IMR-90 (cell line): ENCODE measurements at regions not wholly inside any gene's neighbourhood (a gene's known extent, or its start where the extent isn't known, plus 50 kb on each side); places are given as distances from the start of the nearest gene placed in this dataset.

ENCODE experiments used
- ATAC-seq: fragments of 200-7000 bp; cut with Tn5 transposase; 2 replicates; pipeline ENCODE4 v1.9.1; 2020; ENCODE audit warnings: low read depth, mild to moderate bottlenecking, moderate library complexity
- BruUV-seq: library from RNA; stranded (reverse); fragments of 400-500 nt; replicated peaks from 2 replicates; lab custom pipeline; 2021; lab: Mats Ljungman, UMichigan
- CTCF ChIA-PET: fragments of 300-600 bp; formaldehyde crosslinking; extraction: SDS; loops from one replicate; lab custom pipeline; 2021; ENCODE audit warnings: antibody characterized with exemption; lab: Yijun Ruan, JAX
- POLR2A ChIA-PET: fragments of 300-600 bp; sonication (Branson Sonifier 250); formaldehyde crosslinking; loops from one replicate; lab custom pipeline; 2022; ENCODE audit warnings: antibody characterized with exemption; ENCODE audit not compliant: unreplicated experiment; lab: Charles Lee
- DNase-seq: peaks from one replicate; pipeline ENCODE4 v3.0.0; 2013
- H2AFZ ChIP-seq: replicated peaks from 2 replicates; pipeline ENCODE3; 2013; ENCODE audit warnings: low read length, mild to moderate bottlenecking; ENCODE audit not compliant: poor library complexity
- H2AK5ac ChIP-seq: 2 replicates; pipeline ENCODE4 v1.6.1; 2013; ENCODE audit warnings: low read depth, low read length, inconsistent platforms
- H2AK9ac ChIP-seq: replicated peaks from 2 replicates; pipeline ENCODE3; 2013; ENCODE audit warnings: mild to moderate bottlenecking, low read depth, low read length, moderate library complexity; ENCODE audit not compliant: poor library complexity
- H2BK120ac ChIP-seq: 2 replicates; pipeline ENCODE4 v1.6.1; 2013; ENCODE audit warnings: low read depth, low read length, inconsistent platforms
- H2BK15ac ChIP-seq: 3 replicates; pipeline ENCODE4 v1.6.1; 2013; ENCODE audit warnings: low read depth, low read length, inconsistent platforms
- H2BK20ac ChIP-seq: 2 replicates; pipeline ENCODE4 v1.6.1; 2013; ENCODE audit warnings: low read depth, mild to moderate bottlenecking, inconsistent platforms, low read length, moderate library complexity
- H2BK5ac ChIP-seq: 2 replicates; pipeline ENCODE4 v1.6.1; 2013; ENCODE audit warnings: mild to moderate bottlenecking, low read depth, low read length, inconsistent platforms; ENCODE audit not compliant: poor library complexity, severe bottlenecking
- H3K14ac ChIP-seq: replicated peaks from 2 replicates; pipeline ENCODE4 v1.6.1; 2013; ENCODE audit warnings: low read depth, low read length, inconsistent platforms
- H3K18ac ChIP-seq: 2 replicates; pipeline ENCODE4 v1.6.1; 2013; ENCODE audit warnings: low read depth, low read length, control low read depth
- H3K23ac ChIP-seq: 2 replicates; pipeline ENCODE4 v1.6.1; 2013; ENCODE audit warnings: low read depth, low read length, inconsistent platforms
- H3K27ac ChIP-seq: 2 replicates; pipeline ENCODE4 v1.5.1; 2013; ENCODE audit warnings: mild to moderate bottlenecking, control low read depth, low read length; ENCODE audit not compliant: insufficient read depth
- H3K27me3 ChIP-seq: 2 replicates; pipeline ENCODE4 v1.6.1; 2013; ENCODE audit warnings: low read length; ENCODE audit not compliant: control insufficient read depth, insufficient read depth
- H3K36me3 ChIP-seq: 2 replicates; pipeline ENCODE4 v1.6.1; 2013; ENCODE audit warnings: low read length, mixed read lengths; ENCODE audit not compliant: control insufficient read depth, insufficient read depth
- H3K4ac ChIP-seq: 2 replicates; pipeline ENCODE4 v1.6.1; 2013; ENCODE audit warnings: low read depth, low read length, inconsistent platforms
- H3K4me1 ChIP-seq: 2 replicates; pipeline ENCODE4 v1.6.1; 2013; ENCODE audit warnings: low read length, mixed read lengths; ENCODE audit not compliant: control insufficient read depth, insufficient read depth
- H3K4me2 ChIP-seq: 2 replicates; pipeline ENCODE4 v1.6.1; 2013; ENCODE audit warnings: low read depth, mild to moderate bottlenecking, control low read depth, low read length, moderate library complexity
- H3K4me3 ChIP-seq: 2 replicates; pipeline ENCODE4 v1.5.1; 2013; ENCODE audit warnings: low read depth, mild to moderate bottlenecking, control low read depth, low read length, moderate library complexity; ENCODE audit not compliant: insufficient read depth
- H3K56ac ChIP-seq: 2 replicates; pipeline ENCODE4 v1.6.1; 2013; ENCODE audit warnings: low read length, inconsistent platforms; ENCODE audit not compliant: insufficient read depth; ENCODE audit errors: extremely low read depth
- H3K79me1 ChIP-seq, 2 experiments: 2 replicates each; pipeline ENCODE4 v1.6.1; 2013; ENCODE audit warnings: low read length in 2 of 2, inconsistent platforms in 1 of 2, low read depth in 1 of 2
- H3K9ac ChIP-seq: 2 replicates; pipeline ENCODE4 v1.6.1; 2013; ENCODE audit warnings: low read depth, low read length, control low read depth
- H3K9me1 ChIP-seq: 2 replicates; pipeline ENCODE4 v1.6.1; 2013; ENCODE audit warnings: low read length, inconsistent platforms; ENCODE audit not compliant: insufficient read depth
- H3K9me3 ChIP-seq: 2 replicates; pipeline ENCODE4 v1.6.1; 2013; ENCODE audit warnings: low read length; ENCODE audit not compliant: control insufficient read depth, insufficient read depth
- H4K20me1 ChIP-seq: 2 replicates; pipeline ENCODE4 v1.6.1; 2013; ENCODE audit warnings: low read length, inconsistent platforms; ENCODE audit not compliant: insufficient read depth
- H4K5ac ChIP-seq: 2 replicates; pipeline ENCODE4 v1.6.1; 2013; ENCODE audit warnings: mild to moderate bottlenecking, low read depth, low read length, control low read depth
- H4K8ac ChIP-seq, 2 experiments: 2 replicates each; pipeline ENCODE4 v1.6.1; 2013; ENCODE audit warnings: low read depth in 2 of 2, low read length in 2 of 2, control low read depth in 1 of 2, inconsistent platforms in 1 of 2
- H4K91ac ChIP-seq: 2 replicates; pipeline ENCODE4 v1.6.1; 2013; ENCODE audit warnings: low read depth, low read length, inconsistent platforms; ENCODE audit not compliant: insufficient read depth
- CHD1 ChIP-seq: IDR thresholded peaks from 2 replicates; pipeline ENCODE4 v1.6.1; 2012; ENCODE audit warnings: low read depth, low read length, improper control_type of control experiment
- MAZ ChIP-seq: IDR thresholded peaks from 2 replicates; pipeline ENCODE4 v1.6.1; 2012; ENCODE audit warnings: low read depth, mild to moderate bottlenecking, low read length, improper control_type of control experiment, moderate library complexity, borderline replicate concordance
- RAD21 ChIP-seq: IDR thresholded peaks from 2 replicates; pipeline ENCODE4 v1.6.1; 2012; ENCODE audit warnings: low read length, improper control_type of control experiment
- RFX5 ChIP-seq: IDR thresholded peaks from 2 replicates; pipeline ENCODE4 v1.8.0; 2012; ENCODE audit warnings: low read depth, mild to moderate bottlenecking, low read length, moderate library complexity
- WGBS, 2 experiments: methylation state at CpG; one replicate each; pipeline versions ENCODE4 v1.1.5 to v1.1.7; 2013; ENCODE audit warnings: missing lambda C conversion rate in 2 of 2; ENCODE audit not compliant: insufficient read length in 1 of 2; ENCODE audit errors: extremely low coverage in 2 of 2; 5-methylcytosine and 5-hydroxymethylcytosine counted together
- dilution Hi-C: fragments of 300-500 bp; cut with HindIII; formaldehyde crosslinking; loops from one replicate; pipeline ENCODE4 v1.14.3; 2018; ENCODE audit warnings: low sequenced_read_pairs; ENCODE audit not compliant: unreplicated experiment
- in situ Hi-C: fragments of 300-500 bp; cut with MboI; formaldehyde crosslinking; loops from 3 replicates; pipeline ENCODE4 v1.14.3; 2019; ENCODE audit warnings: low sequenced_read_pairs, inconsistent platforms, mixed read lengths
- intact Hi-C: fragments of 100-400 bp; cut with micrococcal nuclease; formaldehyde crosslinking; loops from 2 replicates; pipeline ENCODE4 v1.10.0; 2022

GRCh38 chr10:47241946-47242867 is 57.8 kb upstream of the GDF10 start:
- Histone ChIP-seq H3K79me1 (no peaks in the 10 kb centered on the region), H3K9ac (no peak overlapping the region), H4K91ac (no peak overlapping the region), H4K20me1 (no peaks in the 10 kb centered on the region), H3K14ac (no peak overlapping the region), H3K18ac (no peak overlapping the region), H4K8ac (no peak overlapping the region), H3K9me1 (no peaks in the 10 kb centered on the region), H4K5ac (no peak overlapping the region), H2BK120ac (no peak overlapping the region), H2AFZ (no peak overlapping the region), H3K36me3 (no peaks in the 10 kb centered on the region), H2BK15ac (no peak overlapping the region), H3K56ac (no peak overlapping the region), H3K4ac (no peak overlapping the region), H2BK5ac (no peak overlapping the region), H3K27ac (no peak overlapping the region), H2AK5ac (no peak overlapping the region), H3K9me3 (no peaks in the 10 kb centered on the region), H3K27me3 (peaks cover 31% of the 10 kb centered on the region), H3K4me3 (no peak overlapping the region), H2BK20ac (no peak overlapping the region), H3K4me1 (no peaks in the 10 kb centered on the region; the same call in 1 of the 2 replicates), H3K23ac (no peak overlapping the region), H2AK9ac (no peak overlapping the region), H3K4me2 (no peak overlapping the region)
- BruUV-seq, result no TSS peak
- intact Hi-C loops (no loop called here), in situ Hi-C loops (no loop called here), dilution Hi-C loops (no loop called here)
- ChIA-PET CTCF (no interaction called here), POLR2A (no interaction called here)
- TF ChIP-seq CHD1 (no peak), RAD21 (no peak), RFX5 (no peak), MAZ (no peak)
- 50% methylated on average over 1 of the region's 9 CpGs; no CpG with 5 or more reads in 1 of the 2 experiments for WGBS, 2 experiments
- ATAC-seq, result no peak
- DNase-seq, result no peak
